Body of pancreas (tissue), 4 donors: ENCODE measurements at regions not wholly inside any gene's neighbourhood (a gene's known extent, or its start where the extent isn't known, plus 50 kb on each side); places are given as distances from the start of the nearest gene placed in this dataset.

ENCODE experiments used
- POLR2A ChIP-seq, 3 donors: fragments of 450-650 bp; IDR thresholded peaks; one replicate each; pipeline ENCODE4 v1.6.1; 2016; ENCODE audit warnings: antibody characterized with exemption in 3 of 3, mild to moderate bottlenecking in 2 of 3
- TF ChIP-seq, protein P1 (sequence below), 7 experiments: fragments of 450-650 bp in 4 of 7; fragments of 200-600 bp in 3 of 7; sonication (generic) in 3 of 7; IDR thresholded peaks; one replicate each; pipeline ENCODE4 v1.5.1; 2016 to 2019; ENCODE audit warnings: antibody characterized with exemption in 7 of 7

DNA sequence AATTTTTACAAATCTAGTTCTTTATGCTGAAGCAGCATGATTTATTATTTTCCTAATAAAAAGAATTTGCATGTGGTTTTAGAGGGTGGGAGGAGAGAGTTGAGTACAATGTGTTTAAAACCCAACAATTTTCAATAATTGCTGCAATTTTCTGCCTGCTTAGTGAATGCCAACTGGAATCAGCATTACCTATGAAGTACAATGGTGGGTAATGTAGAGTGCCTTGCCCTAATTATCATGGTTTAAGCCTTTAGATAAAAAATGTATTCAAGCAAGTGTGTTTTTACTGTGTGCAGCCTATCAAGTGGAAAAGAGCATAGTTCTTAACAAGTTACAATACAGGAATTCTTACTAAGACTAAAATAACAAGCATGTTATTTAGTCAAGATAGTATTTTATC lies 77.9 kb upstream of the ANKRD50 start:
- TF ChIP-seq, protein P1, sequence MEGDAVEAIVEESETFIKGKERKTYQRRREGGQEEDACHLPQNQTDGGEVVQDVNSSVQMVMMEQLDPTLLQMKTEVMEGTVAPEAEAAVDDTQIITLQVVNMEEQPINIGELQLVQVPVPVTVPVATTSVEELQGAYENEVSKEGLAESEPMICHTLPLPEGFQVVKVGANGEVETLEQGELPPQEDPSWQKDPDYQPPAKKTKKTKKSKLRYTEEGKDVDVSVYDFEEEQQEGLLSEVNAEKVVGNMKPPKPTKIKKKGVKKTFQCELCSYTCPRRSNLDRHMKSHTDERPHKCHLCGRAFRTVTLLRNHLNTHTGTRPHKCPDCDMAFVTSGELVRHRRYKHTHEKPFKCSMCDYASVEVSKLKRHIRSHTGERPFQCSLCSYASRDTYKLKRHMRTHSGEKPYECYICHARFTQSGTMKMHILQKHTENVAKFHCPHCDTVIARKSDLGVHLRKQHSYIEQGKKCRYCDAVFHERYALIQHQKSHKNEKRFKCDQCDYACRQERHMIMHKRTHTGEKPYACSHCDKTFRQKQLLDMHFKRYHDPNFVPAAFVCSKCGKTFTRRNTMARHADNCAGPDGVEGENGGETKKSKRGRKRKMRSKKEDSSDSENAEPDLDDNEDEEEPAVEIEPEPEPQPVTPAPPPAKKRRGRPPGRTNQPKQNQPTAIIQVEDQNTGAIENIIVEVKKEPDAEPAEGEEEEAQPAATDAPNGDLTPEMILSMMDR (IDR thresholded peaks at IDR 0.05): no peak
- no peak for TF ChIP-seq POLR2A (IDR thresholded peaks at IDR 0.05)
